IMR-90 (cell line): ENCODE measurements at regions not wholly inside any gene's neighbourhood (a gene's known extent, or its start where the extent isn't known, plus 50 kb on each side); places are given as distances from the start of the nearest gene placed in this dataset.

Experiments
- ATAC-seq: fragments of 200-7000 bp; cut with Tn5 transposase; 2 replicates; pipeline ENCODE4 v1.9.1; 2020; ENCODE audit warnings: low read depth, mild to moderate bottlenecking, moderate library complexity
- BruUV-seq: library from RNA; stranded (reverse); fragments of 400-500 nt; replicated peaks from 2 replicates; lab custom pipeline; 2021; lab: Mats Ljungman, UMichigan
- CTCF ChIA-PET: fragments of 300-600 bp; formaldehyde crosslinking; extraction: SDS; loops from one replicate; lab custom pipeline; 2021; ENCODE audit warnings: antibody characterized with exemption; lab: Yijun Ruan, JAX
- POLR2A ChIA-PET: fragments of 300-600 bp; sonication (Branson Sonifier 250); formaldehyde crosslinking; loops from one replicate; lab custom pipeline; 2022; ENCODE audit warnings: antibody characterized with exemption; ENCODE audit not compliant: unreplicated experiment; lab: Charles Lee
- DNase-seq: peaks from one replicate; pipeline ENCODE4 v3.0.0; 2013
- H2AFZ ChIP-seq: replicated peaks from 2 replicates; pipeline ENCODE3; 2013; ENCODE audit warnings: low read length, mild to moderate bottlenecking; ENCODE audit not compliant: poor library complexity
- H2AK5ac ChIP-seq: 2 replicates; pipeline ENCODE4 v1.6.1; 2013; ENCODE audit warnings: low read depth, low read length, inconsistent platforms
- H2AK9ac ChIP-seq: replicated peaks from 2 replicates; pipeline ENCODE3; 2013; ENCODE audit warnings: mild to moderate bottlenecking, low read depth, low read length, moderate library complexity; ENCODE audit not compliant: poor library complexity
- H2BK120ac ChIP-seq: 2 replicates; pipeline ENCODE4 v1.6.1; 2013; ENCODE audit warnings: low read depth, low read length, inconsistent platforms
- H2BK15ac ChIP-seq: 3 replicates; pipeline ENCODE4 v1.6.1; 2013; ENCODE audit warnings: low read depth, low read length, inconsistent platforms
- H2BK20ac ChIP-seq: 2 replicates; pipeline ENCODE4 v1.6.1; 2013; ENCODE audit warnings: low read depth, mild to moderate bottlenecking, inconsistent platforms, low read length, moderate library complexity
- H2BK5ac ChIP-seq: 2 replicates; pipeline ENCODE4 v1.6.1; 2013; ENCODE audit warnings: mild to moderate bottlenecking, low read depth, low read length, inconsistent platforms; ENCODE audit not compliant: poor library complexity, severe bottlenecking
- H3K14ac ChIP-seq: replicated peaks from 2 replicates; pipeline ENCODE4 v1.6.1; 2013; ENCODE audit warnings: low read depth, low read length, inconsistent platforms
- H3K18ac ChIP-seq: 2 replicates; pipeline ENCODE4 v1.6.1; 2013; ENCODE audit warnings: low read depth, low read length, control low read depth
- H3K23ac ChIP-seq: 2 replicates; pipeline ENCODE4 v1.6.1; 2013; ENCODE audit warnings: low read depth, low read length, inconsistent platforms
- H3K27ac ChIP-seq: 2 replicates; pipeline ENCODE4 v1.5.1; 2013; ENCODE audit warnings: mild to moderate bottlenecking, control low read depth, low read length; ENCODE audit not compliant: insufficient read depth
- H3K27me3 ChIP-seq: 2 replicates; pipeline ENCODE4 v1.6.1; 2013; ENCODE audit warnings: low read length; ENCODE audit not compliant: control insufficient read depth, insufficient read depth
- H3K36me3 ChIP-seq: 2 replicates; pipeline ENCODE4 v1.6.1; 2013; ENCODE audit warnings: low read length, mixed read lengths; ENCODE audit not compliant: control insufficient read depth, insufficient read depth
- H3K4ac ChIP-seq: 2 replicates; pipeline ENCODE4 v1.6.1; 2013; ENCODE audit warnings: low read depth, low read length, inconsistent platforms
- H3K4me1 ChIP-seq: 2 replicates; pipeline ENCODE4 v1.6.1; 2013; ENCODE audit warnings: low read length, mixed read lengths; ENCODE audit not compliant: control insufficient read depth, insufficient read depth
- H3K4me2 ChIP-seq: 2 replicates; pipeline ENCODE4 v1.6.1; 2013; ENCODE audit warnings: low read depth, mild to moderate bottlenecking, control low read depth, low read length, moderate library complexity
- H3K4me3 ChIP-seq: 2 replicates; pipeline ENCODE4 v1.5.1; 2013; ENCODE audit warnings: low read depth, mild to moderate bottlenecking, control low read depth, low read length, moderate library complexity; ENCODE audit not compliant: insufficient read depth
- H3K56ac ChIP-seq: 2 replicates; pipeline ENCODE4 v1.6.1; 2013; ENCODE audit warnings: low read length, inconsistent platforms; ENCODE audit not compliant: insufficient read depth; ENCODE audit errors: extremely low read depth
- H3K79me1 ChIP-seq, 2 experiments: 2 replicates each; pipeline ENCODE4 v1.6.1; 2013; ENCODE audit warnings: low read length in 2 of 2, inconsistent platforms in 1 of 2, low read depth in 1 of 2
- H3K9ac ChIP-seq: 2 replicates; pipeline ENCODE4 v1.6.1; 2013; ENCODE audit warnings: low read depth, low read length, control low read depth
- H3K9me1 ChIP-seq: 2 replicates; pipeline ENCODE4 v1.6.1; 2013; ENCODE audit warnings: low read length, inconsistent platforms; ENCODE audit not compliant: insufficient read depth
- H3K9me3 ChIP-seq: 2 replicates; pipeline ENCODE4 v1.6.1; 2013; ENCODE audit warnings: low read length; ENCODE audit not compliant: control insufficient read depth, insufficient read depth
- H4K20me1 ChIP-seq: 2 replicates; pipeline ENCODE4 v1.6.1; 2013; ENCODE audit warnings: low read length, inconsistent platforms; ENCODE audit not compliant: insufficient read depth
- H4K5ac ChIP-seq: 2 replicates; pipeline ENCODE4 v1.6.1; 2013; ENCODE audit warnings: mild to moderate bottlenecking, low read depth, low read length, control low read depth
- H4K8ac ChIP-seq, 2 experiments: 2 replicates each; pipeline ENCODE4 v1.6.1; 2013; ENCODE audit warnings: low read depth in 2 of 2, low read length in 2 of 2, control low read depth in 1 of 2, inconsistent platforms in 1 of 2
- H4K91ac ChIP-seq: 2 replicates; pipeline ENCODE4 v1.6.1; 2013; ENCODE audit warnings: low read depth, low read length, inconsistent platforms; ENCODE audit not compliant: insufficient read depth
- CHD1 ChIP-seq: IDR thresholded peaks from 2 replicates; pipeline ENCODE4 v1.6.1; 2012; ENCODE audit warnings: low read depth, low read length, improper control_type of control experiment
- WGBS, 2 experiments: methylation state at CpG; one replicate each; pipeline versions ENCODE4 v1.1.5 to v1.1.7; 2013; ENCODE audit warnings: missing lambda C conversion rate in 2 of 2; ENCODE audit not compliant: insufficient read length in 1 of 2; ENCODE audit errors: extremely low coverage in 2 of 2; 5-methylcytosine and 5-hydroxymethylcytosine counted together
- dilution Hi-C: fragments of 300-500 bp; cut with HindIII; formaldehyde crosslinking; loops from one replicate; pipeline ENCODE4 v1.14.3; 2018; ENCODE audit warnings: low sequenced_read_pairs; ENCODE audit not compliant: unreplicated experiment
- in situ Hi-C: fragments of 300-500 bp; cut with MboI; formaldehyde crosslinking; loops from 3 replicates; pipeline ENCODE4 v1.14.3; 2019; ENCODE audit warnings: low sequenced_read_pairs, inconsistent platforms, mixed read lengths
- intact Hi-C: fragments of 100-400 bp; cut with micrococcal nuclease; formaldehyde crosslinking; loops from 2 replicates; pipeline ENCODE4 v1.10.0; 2022

DNA sequence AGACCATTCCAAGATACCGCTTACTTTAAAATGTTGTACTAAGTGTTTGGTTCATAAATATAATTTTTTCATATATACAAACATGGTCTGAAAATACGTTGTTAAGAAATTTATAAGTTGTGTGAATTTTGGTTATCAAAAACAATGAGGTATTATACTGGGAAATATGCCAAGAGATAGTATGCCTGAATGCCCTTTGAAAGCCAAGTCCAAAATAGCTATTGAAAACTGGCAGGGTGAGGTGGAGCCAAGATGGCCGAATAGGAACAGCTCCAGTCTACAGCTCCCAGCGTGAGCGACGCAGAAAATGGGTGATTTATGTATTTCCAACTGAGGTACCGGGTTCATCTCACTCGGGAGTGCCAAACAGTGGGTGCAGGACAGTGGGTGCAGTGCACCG, 533.5 kb downstream of the ZNF608 start:
- POLR2A ChIA-PET: no interaction called here
- intact Hi-C loops (no loop called here), dilution Hi-C loops (no loop called here), in situ Hi-C loops (no loop called here)
- BruUV-seq: no TSS peak
- no peak overlapping the region for H2BK120ac ChIP-seq
- no peak for TF ChIP-seq CHD1
- H3K14ac ChIP-seq: no peak overlapping the region
- H4K91ac ChIP-seq: no peak overlapping the region
- no peak overlapping the region for H4K5ac ChIP-seq
- H3K9me1 ChIP-seq: no peaks in the 10 kb centered on the region
- H2AK9ac ChIP-seq: no peak overlapping the region
- no peaks in the 10 kb centered on the region for H3K9me3 ChIP-seq
- no peak overlapping the region for H2AFZ ChIP-seq
- CTCF ChIA-PET: no interaction called here
- no peak overlapping the region for H3K56ac ChIP-seq
- H3K27ac ChIP-seq: no peak overlapping the region
- no peaks in the 10 kb centered on the region for H3K36me3 ChIP-seq
- no peaks in the 10 kb centered on the region for H3K79me1 ChIP-seq
- DNase-seq (no peak), ATAC-seq (no peak)
- no peak overlapping the region for H3K4ac ChIP-seq
- no peak overlapping the region for H4K8ac ChIP-seq
- 80% methylated on average over 1 of the region's 9 CpGs; no CpG with 5 or more reads in 1 of the 2 experiments for WGBS, 2 experiments
- H3K4me1 ChIP-seq: no peaks in the 10 kb centered on the region
- no peak overlapping the region for H3K9ac ChIP-seq
- no peaks in the 10 kb centered on the region for H4K20me1 ChIP-seq
- no peak overlapping the region for H3K18ac ChIP-seq
- peaks cover 2% of the 10 kb centered on the region; the same call in 1 of the 2 replicates for H3K27me3 ChIP-seq
- no peak overlapping the region for H2BK15ac ChIP-seq
- no peak overlapping the region for H3K4me3 ChIP-seq
- H2BK20ac ChIP-seq: no peak overlapping the region
- no peak overlapping the region for H3K23ac ChIP-seq
- H3K4me2 ChIP-seq: no peak overlapping the region
- H2AK5ac ChIP-seq: no peak overlapping the region
- no peak overlapping the region for H2BK5ac ChIP-seq
